Gastroesophageal sphincter (tissue), 3 donors: ENCODE measurements at regions not wholly inside any gene's neighbourhood (a gene's known extent, or its start where the extent isn't known, plus 50 kb on each side); places are given as distances from the start of the nearest gene placed in this dataset.

Experiments
- POLR2A ChIP-seq, 2 donors: fragments of 450-650 bp; IDR thresholded peaks; one replicate each; pipeline ENCODE4 v1.6.1; 2017; ENCODE audit warnings: antibody characterized with exemption in 2 of 2, mild to moderate bottlenecking in 2 of 2, moderate library complexity in 1 of 2
- TF ChIP-seq, protein P1 (sequence below), 4 experiments: fragments of 200-600 bp in 2 of 4; fragments of 450-650 bp in 2 of 4; sonication (generic) in 1 of 4; IDR thresholded peaks; one replicate each; pipeline ENCODE4 v1.5.1; 2017 to 2019; ENCODE audit warnings: antibody characterized with exemption in 4 of 4, mild to moderate bottlenecking in 2 of 4, moderate library complexity in 2 of 4

DNA sequence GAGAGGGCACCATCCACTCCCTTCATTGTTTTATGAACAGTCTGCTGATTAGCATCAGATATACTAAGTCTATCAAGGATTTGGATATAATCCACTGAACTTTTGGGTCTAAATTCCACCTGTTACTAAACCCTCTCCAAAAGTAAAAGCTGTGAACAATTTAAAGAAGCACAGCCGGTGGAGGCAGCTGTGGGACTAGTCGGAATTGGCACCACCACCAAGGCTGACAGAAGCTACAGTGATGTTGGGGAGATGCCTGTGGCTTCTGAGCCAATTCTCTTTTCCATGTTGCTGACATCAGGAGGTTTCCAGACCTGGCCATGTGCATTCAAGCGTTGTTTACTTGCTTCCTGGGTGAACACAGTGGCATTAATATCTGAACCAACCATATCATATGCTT, 679.0 kb upstream of the CA10 start:
- no peak for TF ChIP-seq POLR2A (IDR thresholded peaks at IDR 0.05)
- TF ChIP-seq, protein P1, sequence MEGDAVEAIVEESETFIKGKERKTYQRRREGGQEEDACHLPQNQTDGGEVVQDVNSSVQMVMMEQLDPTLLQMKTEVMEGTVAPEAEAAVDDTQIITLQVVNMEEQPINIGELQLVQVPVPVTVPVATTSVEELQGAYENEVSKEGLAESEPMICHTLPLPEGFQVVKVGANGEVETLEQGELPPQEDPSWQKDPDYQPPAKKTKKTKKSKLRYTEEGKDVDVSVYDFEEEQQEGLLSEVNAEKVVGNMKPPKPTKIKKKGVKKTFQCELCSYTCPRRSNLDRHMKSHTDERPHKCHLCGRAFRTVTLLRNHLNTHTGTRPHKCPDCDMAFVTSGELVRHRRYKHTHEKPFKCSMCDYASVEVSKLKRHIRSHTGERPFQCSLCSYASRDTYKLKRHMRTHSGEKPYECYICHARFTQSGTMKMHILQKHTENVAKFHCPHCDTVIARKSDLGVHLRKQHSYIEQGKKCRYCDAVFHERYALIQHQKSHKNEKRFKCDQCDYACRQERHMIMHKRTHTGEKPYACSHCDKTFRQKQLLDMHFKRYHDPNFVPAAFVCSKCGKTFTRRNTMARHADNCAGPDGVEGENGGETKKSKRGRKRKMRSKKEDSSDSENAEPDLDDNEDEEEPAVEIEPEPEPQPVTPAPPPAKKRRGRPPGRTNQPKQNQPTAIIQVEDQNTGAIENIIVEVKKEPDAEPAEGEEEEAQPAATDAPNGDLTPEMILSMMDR (IDR thresholded peaks at IDR 0.05) = no peak
